Stimulated activated CD4-positive, alpha-beta T cell treated with anti-CD3 and anti-CD28 coated beads, Interleukin-4, amount 100 ng/mL, for 4 hours (primary cell): ENCODE measurements at regions not wholly inside any gene's neighbourhood (a gene's known extent, or its start where the extent isn't known, plus 50 kb on each side); places are given as distances from the start of the nearest gene placed in this dataset.
"Not testable (repeated sequence)": the region's sequence is repeated elsewhere in the genome, so short reads cannot be mapped to it uniquely, and the experiment has no call there.

Source experiments
- DNase-seq, 2 experiments: peaks; one replicate each; pipeline ENCODE4 v3.0.0-alpha.2; 2020

DNA sequence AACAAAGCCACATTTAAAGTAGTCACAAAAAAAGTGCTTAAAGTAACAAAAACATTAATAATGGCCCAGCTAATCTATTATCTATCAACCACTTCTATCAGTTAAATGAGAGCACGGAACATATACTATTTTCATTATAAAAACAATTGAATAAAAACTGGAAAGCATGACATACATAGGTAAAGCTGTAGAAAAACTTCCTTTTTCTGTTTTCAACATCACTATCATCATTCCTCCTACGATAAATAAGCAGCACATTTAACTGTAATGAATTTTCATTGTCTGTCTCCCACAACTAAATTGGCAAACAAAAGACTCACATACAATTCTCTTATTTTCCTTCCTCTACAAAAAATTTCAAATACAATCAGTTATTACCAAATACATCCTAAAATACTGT is 96.4 kb upstream of the DPH5 start:
- DNase-seq, result no peak

DNA sequence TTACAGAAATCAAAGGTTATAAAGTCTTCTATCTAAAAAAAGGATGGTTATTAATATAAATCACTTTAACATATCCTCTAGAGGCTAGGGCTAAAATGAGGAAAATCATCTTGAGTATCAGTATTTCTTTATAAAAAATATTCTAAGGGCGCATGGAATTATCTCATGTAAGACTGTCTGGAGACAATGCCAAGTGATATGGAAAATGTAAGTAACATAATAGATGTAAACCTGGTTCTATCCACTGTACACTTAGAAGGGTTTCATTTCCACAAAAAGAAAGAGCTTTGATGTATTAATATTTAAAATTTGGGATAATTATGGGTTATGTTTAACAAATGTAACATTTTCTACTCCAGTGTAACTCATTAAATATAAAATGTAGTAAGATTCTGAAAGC is 95.9 kb upstream of the DPH5 start:
- DNase-seq, result no peak

DNA sequence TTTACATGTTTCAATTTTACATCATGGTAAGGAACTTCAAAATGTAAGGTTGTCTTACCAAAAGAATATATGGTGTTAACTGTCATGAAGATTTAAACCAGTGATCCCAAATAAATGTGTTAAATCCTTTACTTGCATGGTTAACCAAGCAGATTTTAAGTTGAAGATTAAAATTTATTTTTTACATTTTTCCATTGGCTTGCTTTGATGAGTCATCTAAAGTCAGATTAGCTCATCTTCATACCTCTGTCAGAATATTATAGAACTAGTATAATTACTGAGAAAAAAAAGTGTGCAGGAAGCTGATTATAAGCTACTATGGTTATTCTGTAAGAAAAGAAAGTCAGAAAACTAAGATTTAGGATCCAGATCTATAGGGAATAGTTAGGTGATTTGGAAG is 95.3 kb upstream of the DPH5 start:
- no peak for DNase-seq

DNA sequence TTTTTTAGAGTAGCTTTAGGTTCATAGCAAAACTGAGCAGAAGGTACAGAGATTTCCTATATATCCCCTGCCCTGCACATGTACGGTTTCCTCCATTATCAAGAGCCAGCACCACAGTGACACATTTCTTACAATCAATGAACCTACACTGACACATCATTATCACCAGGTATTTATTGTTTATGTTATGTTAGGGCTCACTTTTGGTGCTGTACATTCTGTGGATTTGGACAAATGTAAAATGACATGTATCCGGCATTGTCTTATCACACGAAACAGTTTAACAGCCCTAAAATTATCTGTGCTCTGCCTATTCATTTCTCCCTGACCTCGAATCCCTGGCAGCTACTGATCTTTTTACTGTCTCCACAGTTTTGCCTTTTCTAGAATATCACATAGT is 93.7 kb upstream of the DPH5 start:
- DNase-seq, result no peak

DNA sequence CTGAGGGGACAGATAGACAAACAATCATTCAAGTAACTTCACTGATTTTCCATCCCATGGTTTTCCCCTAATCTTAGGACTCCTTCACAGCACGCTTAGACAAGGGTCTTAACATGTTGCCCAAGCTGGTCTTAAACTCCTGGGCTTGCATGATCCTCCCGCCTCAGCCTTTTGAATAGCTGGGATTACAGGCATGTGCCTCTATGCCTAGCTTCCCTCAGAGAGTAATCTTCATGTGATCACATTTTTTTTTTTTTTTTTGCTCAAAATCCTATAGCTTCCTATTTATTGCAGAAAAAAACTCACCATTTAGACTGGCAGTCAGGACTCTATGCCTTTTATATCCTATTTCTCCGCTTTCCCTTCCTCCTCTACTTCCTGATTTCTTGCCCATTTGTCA is 90.4 kb upstream of the DPH5 start:
- DNase-seq, result no peak

DNA sequence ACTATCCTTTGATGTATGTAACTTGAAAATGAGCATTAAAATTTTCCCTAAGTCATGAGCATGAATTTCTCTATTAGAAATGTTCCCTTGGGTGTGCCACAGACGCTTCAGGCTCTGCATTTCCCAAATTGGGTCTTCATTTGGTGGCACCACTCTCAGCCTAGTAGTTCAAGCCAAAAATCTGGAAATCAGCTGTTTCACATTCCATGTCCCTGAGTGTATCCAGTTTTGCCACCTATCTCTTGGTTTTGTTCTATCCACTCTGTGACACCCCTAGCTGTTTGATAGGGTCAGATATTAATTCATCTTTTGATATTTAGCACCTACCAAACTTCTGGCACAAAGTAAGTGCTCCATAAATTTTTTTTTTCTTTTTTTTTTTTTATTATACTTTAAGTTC is 89.5 kb upstream of the DPH5 start:
- DNase-seq, result no peak

DNA sequence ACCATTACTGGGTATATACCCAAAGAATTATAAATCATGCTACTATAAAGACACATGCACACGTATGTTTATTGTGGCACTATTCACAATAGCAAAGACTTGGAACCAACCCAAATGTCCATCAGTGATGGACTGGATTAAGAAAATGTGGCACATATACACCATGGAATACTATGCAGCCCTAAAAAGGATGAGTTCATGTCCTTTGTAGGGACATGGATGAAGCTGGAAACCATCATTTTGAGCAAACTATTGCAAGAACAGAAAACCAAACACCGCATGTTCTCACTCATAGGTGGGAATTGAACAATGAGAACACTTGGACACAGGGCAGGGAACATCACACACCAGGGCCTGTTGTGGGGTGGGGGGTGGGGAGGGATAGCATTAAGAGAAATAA is 88.5 kb upstream of the DPH5 start:
- DNase-seq, result not testable (repeated sequence)

DNA sequence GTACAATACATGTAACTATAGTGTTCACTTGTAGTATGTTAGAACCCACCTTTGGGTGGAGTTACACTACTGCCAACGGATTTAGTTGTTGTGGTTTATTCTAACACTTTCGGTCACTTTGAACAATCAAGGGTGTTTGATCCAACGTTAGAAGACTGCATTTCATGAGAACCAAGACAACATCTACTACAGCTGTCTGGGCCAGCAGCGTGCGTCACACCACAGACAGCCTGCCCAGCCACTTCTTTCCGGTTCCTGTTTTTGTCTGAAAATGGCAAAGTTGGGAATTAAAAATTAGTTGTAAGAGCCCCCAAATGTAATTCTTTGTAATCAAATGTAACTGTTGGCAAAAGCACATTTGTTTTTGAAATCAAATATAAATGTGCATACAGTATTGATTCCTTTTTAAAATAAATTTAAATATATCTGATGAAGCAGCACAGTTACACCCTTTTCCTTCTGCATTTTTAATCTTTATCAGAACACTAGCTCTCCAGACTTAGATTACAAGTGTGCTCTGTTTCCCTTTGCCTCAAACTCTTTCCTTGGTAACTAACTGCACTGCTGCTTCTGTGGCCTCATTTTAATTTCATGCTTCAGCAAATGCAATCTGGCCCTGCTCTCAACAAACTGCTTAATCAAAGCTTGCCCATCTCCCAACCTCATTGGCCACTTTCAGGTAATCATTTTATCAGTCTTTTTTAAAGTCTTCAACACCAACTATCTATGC is 86.6 kb upstream of the DPH5 start:
- peak; percentile 27 to 68 for DNase-seq

DNA sequence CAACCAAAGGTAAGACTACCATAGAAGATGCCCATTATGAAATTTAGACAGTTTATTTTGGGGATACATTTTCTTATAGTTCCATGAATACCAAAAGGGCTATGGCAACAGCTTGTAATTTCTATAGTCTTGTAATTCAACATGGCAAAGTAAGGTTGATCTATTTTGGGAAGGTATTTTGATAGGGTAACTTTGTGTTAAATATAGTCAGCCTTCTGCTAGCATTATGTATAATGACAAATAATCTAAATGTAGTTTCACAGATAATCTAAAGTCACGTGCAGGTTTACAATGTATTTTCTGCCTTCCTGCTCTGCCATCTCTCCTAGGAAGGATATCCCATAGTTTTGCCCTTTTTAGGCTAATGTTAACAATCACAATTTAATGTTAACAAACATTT is 85.9 kb upstream of the DPH5 start:
- DNase-seq, result no peak

DNA sequence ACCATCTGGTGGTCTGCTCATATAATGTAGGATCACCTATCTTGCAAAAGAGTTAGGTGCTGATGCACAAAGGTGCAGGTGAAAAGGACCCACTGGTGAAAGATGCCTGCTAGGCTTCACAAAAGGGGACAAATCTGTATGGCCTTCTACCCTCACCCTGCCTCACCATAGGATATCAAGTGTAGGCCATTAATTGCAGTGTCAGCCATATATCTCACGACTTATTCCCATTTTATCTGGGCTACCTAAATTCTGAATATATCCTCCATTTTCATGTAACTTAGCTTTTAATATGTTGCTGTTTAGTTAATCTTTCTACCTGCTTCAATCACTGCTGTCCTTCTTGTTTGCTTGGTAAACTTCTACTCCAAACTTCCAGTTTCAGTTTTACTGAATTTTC is 84.2 kb upstream of the DPH5 start:
- no peak for DNase-seq

DNA sequence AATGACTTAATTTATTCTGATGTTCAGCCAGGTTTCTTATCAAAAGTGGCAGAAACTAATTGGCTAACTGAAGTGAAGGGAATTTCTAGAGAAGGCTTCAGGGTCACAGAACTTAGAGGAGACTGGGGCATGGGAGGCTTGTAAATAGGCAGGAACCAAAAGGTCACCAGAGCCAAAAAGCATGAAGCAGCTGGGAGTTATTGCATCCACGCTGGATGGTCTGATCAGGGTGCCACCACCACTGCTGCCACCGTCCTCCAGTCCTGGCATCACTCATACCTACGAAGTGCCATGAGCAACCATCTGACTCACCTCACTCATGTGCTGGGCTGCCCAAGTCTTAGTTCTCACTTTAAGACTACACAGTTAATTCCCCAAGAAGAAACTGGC is 82.5 kb upstream of the DPH5 start:
- peak; percentile 9 to 26 for DNase-seq

DNA sequence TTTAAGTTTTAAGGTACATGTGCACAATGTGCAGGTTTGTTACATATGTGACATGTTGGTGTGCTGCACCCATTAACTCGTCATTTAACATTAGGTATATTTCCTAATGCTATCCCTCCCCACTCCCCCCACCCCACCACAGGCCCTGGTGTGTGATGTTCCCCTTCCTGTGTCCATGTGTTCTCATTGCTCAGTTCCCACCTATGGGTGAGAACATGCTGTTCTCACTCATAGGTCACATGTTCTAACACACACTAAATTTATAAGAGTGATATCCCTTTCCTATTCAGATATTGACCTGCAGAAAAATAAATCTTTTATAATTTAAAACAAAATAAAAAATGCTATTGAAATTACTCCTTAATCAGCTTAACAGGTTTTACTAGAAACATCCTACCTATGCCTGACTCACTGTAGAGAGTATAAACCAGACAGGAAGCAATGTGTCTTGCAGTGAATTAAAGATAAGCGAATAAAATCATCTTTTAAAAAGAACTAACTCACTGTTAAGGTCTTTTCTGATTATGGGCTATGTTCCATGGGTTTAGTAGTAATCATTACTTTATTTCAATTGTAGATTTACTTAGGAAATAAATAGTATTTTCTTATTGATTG is 82.0 kb upstream of the DPH5 start:
- no peak for DNase-seq

DNA sequence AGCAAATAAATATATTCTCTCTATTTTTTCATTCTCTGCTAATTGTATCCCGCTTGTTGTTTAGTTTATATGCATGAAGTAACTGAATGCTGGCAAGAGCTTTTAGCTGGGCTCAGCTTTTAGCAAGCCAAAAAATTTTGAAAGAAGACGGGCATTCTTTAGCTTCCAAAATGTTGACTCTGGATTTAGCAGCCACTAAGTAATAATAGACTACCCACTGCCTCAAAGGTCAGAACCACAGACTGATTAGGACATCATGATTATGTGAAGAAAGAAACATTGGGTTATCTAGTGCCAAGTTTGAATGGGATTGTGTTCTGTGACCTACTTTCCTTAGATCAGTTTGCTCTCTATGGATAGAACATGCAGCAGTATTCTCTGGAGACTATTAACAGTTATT is 80.3 kb upstream of the DPH5 start:
- no peak for DNase-seq

DNA sequence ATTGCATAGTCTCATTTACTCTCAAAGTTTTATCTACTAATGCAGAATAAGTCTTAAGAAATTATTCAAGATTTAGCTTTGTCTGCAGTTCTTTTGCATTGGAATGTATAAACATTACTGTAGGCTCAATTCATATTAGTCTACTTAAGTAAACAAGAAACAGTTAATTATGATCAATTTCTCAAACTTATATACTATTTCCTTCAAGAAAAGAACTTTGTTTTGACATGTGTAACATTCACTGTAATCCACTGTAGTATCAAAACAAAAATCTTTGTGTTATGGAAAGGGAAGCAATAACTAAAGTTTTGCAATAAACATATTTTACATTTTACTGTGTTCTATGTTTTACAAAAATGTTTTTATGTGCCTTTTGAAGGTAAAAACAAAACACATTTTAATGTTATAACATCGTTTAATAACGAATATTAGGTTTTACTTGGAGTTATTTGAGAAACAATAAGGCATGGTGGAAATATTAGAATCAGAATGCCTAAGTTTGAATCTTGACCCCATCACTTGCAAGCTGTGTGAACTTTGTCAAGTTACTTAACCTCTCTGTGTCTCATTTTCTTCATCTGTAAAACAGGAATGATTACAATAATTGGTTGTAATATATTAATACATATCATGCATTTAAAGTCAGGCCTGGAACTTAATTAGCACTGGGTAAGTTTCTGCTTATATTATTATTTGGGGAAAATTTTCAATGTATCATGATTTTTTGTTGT is 77.0 kb upstream of the DPH5 start:
- DNase-seq, result no peak

DNA sequence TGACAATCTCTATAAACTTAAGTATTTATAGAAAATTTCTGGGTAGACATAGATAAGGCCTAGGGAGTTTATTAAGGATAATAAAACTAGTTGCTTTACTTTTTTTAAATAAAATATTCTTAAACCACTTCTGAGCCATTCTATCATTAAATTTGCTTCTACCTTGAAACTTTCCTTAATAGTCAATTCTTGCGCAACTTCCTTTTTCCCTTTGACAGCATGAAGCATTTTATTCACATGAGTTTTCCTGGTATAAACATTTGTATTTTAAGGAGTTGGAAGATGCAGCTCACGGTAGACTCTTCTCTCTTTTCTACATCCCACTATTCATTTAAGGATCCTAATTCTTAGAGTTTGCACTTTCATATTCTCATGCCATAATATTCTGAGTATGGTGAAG is 75.8 kb upstream of the DPH5 start:
- no peak for DNase-seq

DNA sequence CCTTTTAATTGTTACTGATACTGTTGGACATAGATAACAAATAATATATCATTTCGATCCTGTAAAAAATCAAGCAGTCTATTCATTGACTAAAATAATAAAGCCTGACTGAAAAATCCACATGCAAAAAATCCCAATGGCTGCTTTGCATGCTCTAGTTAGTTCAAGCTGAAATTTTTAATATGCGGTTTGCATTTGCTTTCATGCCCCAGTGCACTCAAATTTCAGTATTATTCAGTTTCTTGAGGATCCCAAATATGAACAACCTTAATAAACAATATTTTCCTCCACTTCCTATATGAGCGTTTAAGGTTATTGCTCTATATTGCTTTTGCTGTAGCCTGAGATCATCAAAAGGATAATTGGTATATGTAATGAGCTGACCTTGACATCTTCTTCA is 75.1 kb upstream of the DPH5 start:
- no peak for DNase-seq

DNA sequence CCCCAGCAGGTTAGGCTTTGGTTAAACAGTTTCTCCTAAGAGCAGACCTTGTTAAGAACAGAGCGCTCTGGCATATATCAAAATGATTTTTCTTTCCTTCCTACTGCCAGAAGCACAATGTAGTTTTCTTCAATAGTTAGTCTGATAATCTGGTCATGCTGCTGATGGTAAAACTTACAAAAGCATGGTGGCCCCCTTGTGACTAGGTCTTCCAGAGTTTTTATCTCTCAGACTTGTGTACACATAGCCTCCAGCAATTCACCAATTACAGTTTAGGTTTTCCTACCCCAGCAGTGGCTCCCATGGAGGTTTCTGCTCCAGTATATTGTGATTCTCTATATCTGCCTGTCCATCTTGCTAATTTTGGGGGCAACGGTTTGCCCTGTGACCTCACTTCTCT is 73.3 kb upstream of the DPH5 start:
- DNase-seq, result no peak

DNA sequence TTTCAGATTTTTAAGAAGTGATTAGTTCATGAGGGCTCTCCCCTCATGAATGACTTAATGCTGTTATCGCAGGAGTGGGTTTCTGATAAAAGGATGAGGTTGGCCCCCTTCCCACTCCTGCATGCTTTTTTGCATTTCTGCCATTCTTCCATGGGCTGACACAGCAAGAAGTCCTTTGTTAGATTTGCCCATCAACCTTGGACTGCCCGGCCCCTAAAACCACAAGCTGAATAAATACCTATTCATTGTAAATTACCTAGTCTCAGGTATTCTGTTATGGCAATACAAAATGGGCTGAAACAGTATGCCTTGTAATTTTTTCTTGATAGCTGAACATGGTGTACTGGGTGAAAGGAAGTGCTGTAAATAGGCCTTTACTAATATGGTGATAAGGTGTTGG is 72.7 kb upstream of the DPH5 start:
- no peak for DNase-seq

DNA sequence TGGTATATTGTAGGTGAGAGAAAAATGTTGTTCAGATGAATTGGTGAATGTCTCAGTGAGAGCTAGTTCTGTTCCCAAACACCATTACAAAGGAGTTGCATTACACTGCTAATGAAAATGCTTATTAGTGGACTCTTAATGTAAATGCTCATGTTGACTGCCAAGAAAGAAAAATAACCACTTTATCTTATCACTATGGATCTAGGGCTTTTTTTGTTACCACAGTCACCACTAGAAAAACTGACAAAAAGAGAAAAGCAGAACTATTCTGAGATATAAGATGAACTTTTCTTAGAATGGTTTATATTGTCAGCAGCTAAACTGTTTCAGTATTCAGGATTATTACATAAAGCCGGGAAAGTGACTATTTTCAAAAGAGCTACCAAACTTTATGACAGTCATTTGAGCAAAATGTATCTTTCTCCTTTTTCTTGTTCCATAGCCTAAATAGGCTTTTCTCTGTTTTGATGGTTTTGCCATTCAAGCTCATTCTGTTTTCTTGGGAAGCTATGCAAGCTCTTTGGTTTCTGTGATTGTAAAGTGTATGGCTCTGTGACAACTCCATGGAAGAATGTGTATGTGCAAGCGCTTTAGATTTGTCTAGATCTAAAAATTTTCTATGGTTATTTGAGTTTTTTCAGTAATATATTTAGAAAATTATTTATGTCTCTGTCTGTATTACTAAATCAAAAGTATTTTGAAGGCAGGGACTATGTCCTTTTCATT is 64.2 kb upstream of the DPH5 start:
- no peak for DNase-seq

DNA sequence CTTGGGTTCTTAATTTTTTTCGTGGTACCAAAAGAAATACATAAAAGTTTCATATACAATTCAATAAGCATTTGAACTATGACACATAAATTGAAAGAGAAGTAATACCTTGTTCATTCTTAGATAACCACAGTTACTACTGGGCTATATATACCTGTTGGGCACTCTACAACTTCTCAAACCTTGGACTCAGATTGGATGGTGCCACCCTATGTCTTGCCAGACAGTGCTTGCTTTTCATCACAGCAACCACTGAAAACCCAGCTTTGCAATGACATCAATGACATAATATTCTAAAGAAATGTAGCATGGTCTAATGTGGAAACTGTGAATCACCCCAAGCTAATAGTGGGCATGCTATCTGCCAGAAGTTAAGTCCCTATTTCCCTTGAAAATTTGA is 62.8 kb upstream of the DPH5 start:
- no peak for DNase-seq

DNA sequence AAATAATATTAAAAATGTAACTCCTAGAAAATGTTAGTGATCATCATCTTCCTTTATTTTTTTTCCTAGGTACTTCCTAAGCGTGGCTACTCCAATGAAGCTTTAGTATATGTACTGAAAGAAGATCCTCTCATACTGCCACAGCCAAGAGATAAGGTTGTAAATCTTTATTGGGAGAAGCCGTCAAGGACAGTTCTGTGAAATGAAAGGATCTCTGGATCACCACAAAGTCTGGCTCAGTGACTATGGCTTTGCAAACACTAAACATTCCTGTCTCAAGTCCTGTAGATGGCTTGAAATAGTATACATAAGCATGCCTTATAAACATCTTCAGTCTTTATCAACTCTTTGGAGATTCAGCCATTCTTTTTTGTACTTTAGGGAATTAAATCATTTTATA is 61.2 kb upstream of the DPH5 start:
- DNase-seq, result no peak

DNA sequence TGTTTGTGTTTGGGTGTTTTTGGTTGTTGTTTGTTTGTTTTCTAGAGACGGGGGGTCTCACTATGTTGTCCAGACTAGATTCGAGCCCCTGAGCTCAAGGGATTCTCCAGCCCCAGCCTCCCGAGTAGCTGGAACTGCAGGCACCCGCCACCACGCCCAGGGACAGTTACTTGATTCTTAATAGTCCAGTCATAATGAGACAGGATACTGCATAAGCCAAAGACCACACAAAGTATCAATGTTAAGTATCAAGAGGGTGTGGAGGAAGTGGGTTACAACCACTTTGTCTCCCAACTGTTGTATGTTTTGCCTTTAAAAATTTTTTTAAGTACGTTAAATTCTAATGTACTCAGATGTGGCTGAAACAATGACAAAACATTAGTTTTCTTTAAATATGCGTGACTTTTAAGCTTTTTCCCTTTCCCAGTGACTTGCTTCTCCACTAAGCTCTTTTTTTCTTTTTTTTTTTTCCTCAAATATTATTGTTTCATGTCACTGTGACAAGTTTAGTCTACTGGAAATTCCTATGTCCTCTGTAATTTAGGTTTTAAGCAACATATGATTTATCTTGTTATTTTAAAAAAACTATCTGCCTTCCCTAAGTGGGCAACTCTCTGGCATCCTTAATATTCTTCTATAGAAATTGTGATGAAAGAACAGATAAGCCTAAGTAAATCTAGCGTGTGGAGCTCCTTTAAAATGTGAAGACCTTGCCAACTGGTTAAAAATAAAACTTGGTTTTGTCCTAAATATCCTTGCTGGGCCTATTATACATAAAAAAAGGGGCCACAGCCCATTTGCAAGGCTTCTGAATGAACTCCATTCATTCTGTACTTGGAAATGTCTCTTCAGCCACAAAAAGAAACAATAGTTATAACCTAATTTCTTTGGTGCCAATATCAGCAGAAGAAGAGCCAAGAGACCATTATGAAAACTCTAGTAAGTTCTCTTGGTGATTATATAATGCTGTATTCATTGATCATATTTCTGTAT is 56.2 kb upstream of the DPH5 start:
- DNase-seq, result no peak

DNA sequence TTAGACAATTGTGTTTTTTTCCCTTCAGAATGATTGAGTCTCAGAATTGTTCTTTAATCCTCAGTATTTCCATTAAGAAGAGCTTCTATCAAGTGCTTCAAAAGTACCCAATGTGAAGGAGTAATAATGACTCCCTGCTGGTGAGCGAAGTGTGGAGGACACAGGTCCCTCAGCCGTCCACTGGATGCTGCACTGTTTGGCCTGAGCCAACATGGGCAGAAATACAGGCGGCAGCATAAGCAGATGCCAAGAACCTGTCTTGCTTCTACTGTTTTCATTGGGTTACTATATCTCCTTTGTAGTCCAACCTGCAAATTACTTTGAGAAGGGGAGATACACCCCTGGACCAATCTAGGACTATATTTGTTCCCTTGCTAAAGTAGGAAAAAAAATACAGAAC is 55.3 kb upstream of the DPH5 start:
- no peak for DNase-seq
